Activated CD4-positive, alpha-beta T cell treated with anti-CD3 and anti-CD28 coated beads for 24 hours (primary cell): ENCODE measurements at regions not wholly inside any gene's neighbourhood (a gene's known extent, or its start where the extent isn't known, plus 50 kb on each side); places are given as distances from the start of the nearest gene placed in this dataset.

ENCODE experiments used
- DNase-seq, 2 donors: peaks; one replicate each; pipeline ENCODE4 v3.0.0-alpha.2; 2020; ENCODE audit warnings: low read depth in 2 of 2

DNA sequence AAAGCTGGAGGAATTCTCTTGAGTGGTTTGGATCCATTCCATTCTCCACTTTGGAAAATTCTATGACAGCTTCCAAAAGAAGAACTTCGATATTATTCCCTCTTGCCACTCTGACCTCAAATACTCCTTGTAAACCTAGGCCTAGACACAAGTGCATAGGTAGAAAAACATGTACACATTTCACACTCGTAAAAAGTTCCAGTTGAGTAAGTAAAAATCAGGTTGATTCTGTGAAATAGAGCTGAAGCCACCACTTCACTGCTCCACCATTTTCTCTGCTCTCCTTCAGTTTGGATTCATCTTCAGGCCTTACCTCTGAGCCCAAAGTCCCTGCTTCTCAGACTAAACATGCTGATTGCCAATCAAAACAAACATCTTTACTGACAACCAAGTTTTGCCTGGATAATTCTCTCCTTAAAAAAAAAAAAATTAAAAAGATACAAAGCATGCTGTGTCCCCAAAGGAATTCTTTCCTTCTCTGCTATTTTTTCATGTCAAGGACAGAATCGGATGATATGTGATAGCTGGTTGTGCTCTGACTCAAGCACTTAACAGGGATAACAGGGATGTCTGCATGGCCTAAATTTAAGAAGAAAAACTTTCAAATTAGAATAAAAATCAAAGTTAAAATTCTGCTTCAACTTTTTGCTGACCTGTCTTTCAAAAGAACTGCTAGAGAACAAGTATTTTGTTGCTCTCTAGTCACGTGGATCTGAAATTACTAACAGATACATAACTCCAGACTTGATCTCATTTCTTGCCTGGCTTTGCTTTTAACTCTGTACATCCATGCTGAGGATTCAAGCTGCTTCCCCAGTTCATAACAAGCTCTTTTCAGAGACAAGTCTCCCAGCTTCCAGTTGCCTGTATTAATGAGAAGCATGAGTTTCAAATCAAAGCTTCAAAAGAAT lies 420.9 kb upstream of the INTU start:
- no peak for DNase-seq

DNA sequence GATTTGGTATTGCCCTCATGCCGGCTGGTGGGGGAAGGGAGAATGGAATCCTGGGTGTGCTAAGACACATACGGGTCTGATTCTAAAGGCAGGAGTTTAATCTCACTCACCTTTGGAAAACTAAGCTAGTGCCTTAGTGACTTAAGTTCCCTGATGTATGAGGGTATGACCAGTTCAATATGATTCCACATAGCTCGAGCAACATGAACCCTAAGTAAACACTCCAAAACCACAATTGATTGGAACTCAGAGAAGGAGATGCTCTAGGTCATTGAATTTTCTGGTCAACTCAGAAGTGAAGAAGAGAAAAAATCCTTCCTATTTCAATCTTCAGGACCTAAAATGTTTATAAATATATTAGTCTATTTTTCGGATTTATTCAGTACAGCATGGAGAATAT lies 420.1 kb upstream of the INTU start:
- DNase-seq: no peak

DNA sequence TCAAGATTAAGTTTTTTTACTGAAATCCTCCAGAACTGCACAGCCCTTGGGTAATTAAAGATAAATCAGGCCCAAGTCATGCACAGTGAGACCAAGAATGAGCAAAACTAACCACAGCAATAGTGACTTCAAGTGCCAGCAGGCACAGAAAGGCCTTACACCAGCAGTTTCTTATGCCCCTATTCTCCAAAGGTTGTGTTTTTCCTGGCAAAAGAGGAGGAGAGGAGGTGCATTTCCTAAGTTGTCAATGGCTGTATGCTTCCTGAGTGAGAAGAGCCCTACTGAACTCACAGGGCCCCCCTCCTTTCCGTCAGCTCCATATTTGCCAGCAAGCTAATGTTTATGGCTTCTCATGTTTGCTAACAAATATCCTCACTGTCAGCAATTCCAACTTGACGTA lies 418.7 kb upstream of the INTU start:
- DNase-seq: no peak

DNA sequence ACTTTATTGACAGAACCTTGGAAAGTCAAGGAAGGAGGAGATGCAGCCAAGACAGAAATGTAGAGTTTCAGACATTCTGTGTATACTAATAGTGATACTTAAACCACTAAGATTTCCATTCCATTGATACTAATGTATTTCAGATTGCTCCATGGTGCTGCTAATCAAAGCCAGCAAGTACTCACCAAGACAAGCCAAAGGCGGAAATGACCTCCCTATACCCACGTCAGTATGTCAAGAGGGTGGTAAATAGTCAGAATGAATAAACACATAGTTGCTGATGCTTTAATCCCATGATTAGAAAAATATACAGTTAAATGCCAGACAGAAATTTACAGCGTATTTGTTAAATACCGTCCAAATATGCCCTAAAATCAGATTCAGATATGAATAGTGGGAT lies 417.8 kb upstream of the INTU start:
- DNase-seq: no peak

DNA sequence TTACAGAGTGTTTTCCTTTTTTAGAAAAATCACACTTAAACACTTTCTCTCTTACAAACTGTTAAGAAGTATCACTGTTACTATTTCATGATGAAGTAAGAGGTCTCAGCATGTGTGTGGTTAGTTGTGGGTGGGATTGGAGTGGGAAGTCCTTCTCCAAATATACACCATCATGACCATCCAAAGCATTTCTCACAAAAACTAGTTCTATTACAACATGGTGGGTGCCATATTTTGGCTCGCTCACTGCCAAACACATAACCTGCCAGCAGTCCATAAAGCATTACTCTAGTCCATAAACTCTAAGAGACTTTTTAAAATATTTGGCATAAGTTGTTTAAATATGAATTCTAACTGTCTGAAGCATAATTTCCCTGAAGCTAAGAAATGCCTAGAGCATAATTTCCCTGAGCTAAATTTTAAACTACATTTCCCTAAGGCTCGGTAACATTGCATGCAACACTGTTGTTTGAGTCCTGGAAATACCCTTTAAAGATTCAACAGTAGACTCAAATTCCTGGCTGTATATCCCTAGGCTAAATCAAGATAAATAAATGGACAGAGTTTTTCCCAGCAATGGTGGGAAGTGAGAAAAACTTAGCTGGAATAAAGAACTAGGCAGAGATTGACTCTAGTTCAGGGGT lies 415.0 kb upstream of the INTU start:
- no peak for DNase-seq

DNA sequence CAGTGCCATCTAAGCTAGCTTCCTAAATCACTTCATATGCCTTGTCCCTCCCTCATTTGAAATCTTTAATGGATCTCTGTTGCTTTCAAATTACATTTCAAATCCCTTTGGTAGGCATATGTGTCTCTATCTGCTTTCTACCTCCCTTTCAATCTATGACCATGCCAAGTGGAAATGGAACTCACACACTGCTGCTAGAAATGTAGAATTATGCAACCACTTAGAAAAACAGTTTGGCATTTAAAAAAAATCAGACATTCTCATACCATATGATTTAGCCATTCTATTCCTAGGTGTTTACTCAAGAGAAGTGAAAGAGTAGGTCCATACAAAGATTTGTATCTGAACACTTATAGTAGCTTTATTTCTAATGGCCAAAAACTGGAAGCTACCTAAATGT lies 413.5 kb upstream of the INTU start:
- no peak for DNase-seq

DNA sequence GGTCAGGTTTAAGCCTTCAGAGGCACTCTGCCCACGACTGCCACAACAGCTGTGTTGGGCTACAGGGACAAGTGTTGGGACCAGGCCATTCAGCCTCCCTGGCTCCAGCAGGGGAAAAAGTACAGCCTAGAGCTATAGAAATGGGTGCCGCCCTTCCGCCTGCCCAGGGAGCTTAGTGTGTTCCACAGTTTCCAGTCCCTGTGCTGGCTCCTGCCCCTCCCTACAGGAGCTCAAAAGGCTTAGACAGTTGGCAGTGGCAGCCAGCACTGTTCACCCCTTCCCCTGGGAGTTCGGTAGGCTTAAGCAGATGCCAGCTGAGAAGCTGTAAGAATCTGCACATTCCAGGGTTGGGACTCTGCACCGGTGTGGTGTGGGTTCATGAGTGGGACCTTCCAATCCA lies 408.2 kb upstream of the INTU start:
- DNase-seq: no peak

DNA sequence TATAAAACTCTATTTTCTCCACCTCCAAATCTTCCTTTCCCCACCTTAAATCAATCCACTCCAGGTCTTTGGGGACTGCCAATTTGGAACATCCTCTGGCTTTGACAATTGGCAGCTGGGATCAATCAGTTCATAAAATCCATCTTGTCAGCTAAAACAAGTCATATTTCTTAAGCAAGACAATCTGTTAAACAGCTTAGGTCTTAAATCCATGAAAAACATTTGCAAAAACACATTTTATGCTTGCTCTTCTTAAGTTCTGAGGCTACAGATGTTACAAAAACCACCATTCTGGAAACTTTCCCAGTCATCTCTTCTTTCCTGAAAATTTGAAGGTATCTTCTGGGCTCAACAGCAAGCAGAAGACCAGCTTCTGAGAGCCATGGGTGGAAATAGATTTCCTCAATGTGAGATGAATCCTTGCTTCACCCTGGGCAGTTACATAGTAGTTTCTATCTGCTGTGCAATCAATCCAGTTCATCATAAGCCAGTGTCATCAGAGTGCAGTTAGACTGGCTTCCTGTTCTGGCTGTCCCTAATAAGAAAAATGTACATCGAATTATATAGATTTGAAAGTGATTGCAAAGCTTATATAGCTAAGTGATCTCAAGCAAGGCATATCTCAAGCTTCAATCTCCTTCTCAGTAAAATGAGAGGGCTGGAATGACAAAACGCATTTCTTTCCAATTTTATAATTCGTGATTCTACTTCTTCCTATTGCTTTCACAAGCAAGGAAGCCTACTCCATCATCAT lies 402.7 kb upstream of the INTU start:
- no peak for DNase-seq

DNA sequence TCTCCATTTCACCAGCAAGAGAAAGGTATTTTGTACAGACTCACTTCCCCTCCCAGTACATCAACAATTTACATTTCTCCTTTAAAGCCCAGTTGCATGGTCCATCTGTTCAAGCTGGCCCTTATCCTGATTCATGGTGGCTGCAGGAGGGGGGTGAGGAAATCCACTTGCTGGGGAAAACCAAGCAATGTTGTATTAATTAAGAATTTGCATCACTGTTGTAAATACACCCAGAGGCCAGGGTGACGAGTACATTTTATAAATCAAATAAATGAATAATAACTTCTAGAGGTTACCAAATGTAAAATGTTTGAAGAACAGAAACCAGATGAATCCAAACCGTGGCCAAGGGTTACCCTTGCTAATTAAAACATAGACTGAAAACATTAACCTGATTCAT lies 395.9 kb upstream of the INTU start:
- no peak for DNase-seq

DNA sequence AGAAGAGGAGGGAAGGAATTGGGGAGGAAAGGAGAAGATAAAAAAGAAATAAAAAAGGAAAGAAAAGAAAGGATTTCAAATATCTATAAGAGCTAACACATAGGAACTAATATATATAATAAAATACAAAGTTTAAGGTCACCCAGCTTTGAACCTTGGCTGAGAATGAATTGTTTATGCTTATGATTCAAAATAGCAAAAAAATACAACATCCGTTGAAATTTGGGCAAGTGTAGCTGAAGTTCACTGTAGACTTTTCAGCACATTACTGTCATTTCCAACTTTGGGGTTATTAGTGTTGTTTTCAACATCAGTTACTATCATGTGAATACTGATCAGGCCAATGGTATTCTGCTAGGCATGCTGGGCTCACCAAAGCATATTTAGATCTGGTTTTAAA lies 395.2 kb upstream of the INTU start:
- DNase-seq: no peak

DNA sequence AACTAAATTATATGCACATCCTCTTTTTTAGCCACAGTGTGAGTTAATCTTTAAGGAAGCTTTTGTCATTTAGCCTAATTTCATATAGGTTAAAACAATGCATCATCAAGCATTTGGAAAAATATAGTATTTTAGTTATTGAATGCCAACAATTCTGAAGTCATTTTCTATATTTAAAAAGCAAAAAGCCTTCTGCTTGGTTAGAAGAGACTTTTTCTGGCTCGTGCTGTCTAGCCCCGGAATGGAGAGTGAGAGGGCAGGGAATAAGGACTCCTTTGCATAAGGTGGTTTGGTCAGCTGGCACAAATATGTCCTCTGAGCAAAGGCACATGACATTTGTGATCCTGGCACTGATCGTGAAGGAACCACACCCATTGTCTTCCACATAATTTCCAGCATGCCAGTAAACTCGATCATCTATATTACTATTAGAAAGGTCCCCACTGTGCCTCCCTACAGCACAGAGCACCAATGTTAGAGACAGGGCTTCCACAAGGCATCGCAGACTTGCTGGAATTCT lies 393.7 kb upstream of the INTU start:
- DNase-seq: no peak

DNA sequence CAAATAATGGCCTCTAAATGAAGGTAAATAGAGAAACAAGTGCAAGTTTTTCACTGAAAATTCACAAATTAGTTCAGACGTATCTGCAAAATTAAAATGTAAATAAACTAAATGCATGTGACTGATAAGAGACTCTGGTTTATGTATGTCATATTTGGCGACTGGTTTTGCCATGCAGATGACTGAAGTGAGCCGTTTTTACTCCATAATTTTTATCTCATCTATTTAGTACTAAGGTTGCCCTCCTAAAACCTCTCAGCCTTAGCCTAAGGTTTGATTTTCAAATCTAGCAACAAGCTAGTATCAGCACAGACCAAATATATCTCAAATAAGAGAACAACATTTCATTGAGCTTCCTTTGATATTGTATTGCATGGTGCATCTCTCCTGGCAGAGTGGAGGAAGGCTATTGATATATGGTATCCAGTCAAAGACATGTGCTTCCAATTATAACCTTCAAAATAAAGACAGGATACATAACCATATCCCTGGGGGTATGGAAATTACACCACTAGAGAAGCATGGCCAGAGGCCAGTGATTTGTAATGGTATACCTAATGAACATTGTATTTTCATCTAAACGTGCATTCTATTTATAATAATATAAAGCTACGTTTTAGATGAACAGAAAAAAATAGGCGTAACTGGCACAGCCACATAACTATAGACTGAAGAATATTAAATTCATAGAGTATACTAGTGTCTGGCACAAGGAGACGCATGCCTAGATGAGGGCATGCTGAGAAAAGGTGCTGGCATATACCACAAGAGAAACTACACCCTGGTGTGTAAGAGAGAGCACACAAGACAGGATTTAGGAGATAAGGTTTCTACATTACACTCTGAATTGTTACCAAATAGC lies 392.6 kb upstream of the INTU start:
- DNase-seq: no peak

DNA sequence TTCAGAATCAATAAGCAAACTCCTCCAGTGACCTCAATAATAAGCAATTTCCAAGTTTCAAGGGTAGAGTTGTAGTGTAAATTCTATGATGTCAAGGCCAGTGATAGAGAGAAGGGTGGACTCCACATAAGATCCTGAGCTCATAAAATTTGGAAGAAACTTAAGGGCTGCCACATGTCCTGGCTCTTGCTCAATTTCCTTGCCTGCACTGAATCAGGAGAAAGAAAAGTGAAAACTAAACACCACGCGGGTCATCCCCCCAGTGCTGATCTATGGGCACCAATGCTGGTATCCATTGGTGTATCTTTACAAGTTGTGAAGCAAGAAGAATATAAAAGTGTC lies 392.0 kb upstream of the INTU start:
- DNase-seq: no peak

DNA sequence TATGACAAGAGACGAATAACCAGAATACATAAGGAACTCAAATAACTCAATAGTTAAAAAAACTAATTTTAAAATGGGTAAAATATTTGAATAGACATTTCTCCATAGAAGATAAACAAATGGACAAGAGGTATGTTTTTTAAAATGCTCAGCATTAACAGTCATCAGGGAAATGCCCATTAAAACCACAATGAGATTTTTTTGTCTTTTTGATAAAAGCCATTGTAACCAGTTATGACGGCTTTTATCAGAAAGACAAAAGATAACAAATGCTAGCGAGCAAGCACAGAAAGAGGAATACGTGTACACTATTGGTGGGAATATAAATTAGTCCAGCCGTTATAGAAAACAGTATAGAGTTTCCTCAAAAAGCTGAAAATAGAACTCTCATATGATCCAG lies 388.2 kb upstream of the INTU start:
- no peak for DNase-seq

DNA sequence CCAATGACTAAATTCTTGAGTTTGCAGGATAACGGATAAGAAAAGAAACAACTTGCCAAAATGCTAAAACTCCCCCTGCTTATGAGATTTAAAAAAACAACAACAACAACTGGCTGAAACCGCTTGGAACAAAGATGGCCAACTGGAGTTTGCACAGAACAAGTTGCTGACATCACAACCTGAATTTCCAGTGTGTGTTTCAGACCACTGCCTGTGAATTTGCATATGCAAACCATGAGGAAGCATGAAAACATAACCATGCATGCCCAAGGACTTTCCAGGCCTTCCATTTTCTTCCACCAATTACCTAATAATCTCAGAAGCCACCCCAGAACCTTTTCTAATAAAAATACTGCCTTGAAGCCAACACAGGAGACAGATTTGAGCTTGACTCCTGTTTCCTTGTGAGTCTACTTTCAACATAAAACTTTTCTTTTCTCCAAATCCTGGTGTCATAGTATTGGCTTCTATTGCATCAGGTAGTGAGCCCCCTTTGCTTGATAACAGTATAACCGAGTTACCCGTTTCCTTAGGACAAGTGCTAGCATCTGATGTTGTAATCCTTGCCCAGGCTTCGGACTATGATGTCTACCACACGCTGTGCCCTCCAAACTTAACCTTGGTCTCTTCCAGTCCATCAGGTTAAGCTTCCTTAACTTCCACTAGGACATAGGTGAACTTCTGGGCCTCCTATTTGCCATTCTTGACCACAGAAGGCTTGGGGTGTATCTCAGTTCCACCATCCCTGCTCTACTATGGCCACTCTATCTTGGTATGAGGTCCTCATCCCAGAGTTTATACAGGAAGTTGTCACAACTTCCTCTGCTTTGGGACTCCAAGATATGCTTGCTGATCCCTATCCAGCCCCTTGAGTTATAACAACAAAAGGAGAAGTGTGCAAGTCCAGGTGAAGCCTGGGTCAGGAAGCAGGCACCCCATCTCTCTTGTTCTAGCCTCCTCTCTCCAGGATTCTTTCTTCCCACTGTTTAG lies 385.5 kb upstream of the INTU start:
- no peak for DNase-seq

DNA sequence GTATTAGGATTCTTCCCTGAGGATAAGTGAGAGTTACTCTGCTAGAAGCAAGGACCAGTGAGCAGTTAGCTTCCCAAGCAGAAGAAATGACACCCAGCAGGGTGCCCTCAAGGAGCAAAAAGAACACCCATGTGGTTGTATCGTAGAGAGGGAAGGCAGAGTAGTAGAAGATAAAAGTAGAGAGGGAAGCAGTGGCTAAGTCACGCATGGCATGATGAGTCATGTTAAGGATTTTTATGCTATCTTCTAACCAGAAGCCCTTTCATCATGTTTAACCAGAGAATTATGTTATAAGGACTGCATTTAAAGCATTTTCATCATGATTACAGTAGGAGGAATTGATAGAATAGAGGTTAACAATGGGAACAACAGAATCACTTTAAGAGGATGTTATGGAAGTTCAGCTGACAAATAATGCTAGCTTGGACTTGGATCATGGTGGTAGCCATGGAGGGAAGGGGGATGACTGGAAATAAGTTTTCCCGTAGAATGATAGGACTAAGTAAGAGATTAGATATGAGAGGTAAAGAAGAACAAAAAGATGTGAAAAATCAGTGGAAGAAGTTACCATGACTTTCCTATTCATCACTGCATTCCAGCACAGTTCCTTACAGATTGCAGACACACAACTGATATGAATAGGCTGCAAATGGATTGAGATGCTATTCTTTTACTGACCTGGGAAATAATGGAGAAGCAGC lies 383.5 kb upstream of the INTU start:
- no peak for DNase-seq

DNA sequence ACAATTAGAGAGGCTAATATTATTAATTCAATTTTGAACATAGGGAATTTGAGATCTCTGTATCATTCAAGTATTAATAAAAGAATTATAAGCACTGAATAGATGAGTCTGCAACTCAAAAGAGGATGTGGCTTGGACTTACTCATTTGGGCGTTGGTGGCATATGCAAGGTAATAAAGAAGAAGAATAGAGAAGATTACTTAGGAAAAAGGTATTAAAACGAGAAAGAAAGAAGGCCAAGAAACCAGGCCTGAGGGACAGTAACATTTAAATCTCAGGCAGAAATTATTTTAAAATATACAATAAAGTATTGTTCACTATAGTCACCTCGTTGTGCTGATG lies 383.0 kb upstream of the INTU start:
- no peak for DNase-seq

DNA sequence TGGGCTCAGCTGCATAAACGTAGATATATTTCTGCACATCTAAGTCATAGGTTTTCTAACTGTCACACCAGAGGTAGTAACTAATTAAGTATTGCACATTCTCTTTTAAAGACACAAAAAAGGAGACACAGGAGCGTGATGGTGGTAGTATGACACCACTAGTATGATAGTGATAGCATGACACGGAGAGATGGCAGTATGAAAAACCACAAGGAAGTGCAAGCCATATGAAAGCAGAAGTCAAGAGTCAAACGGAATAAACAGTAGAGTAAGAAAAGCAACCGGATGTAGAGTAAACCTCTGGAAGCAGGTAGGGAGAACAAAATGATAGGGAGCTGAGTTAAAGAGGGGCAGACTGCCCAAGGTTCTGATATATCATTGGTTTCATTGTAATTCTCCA lies 382.2 kb upstream of the INTU start:
- no peak for DNase-seq

DNA sequence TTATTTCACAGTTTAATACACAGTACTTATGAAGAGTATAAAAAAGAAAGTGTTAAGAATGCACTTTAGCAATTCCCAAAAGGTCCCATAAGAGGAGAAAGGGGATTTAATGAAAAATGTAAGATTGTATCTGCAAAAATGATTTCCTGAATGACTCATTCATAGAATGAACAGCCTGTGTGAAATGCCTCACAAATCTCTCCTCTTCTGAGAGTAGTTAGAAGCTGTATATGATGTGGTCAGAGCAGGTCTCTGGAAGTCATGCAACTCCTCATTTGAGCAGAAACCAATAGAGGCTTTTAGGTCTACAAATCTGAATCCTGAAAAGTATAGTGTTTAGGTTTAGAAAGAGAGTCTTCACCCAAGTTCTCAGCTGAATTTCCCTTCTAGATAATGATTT lies 381.3 kb upstream of the INTU start:
- DNase-seq: no peak

DNA sequence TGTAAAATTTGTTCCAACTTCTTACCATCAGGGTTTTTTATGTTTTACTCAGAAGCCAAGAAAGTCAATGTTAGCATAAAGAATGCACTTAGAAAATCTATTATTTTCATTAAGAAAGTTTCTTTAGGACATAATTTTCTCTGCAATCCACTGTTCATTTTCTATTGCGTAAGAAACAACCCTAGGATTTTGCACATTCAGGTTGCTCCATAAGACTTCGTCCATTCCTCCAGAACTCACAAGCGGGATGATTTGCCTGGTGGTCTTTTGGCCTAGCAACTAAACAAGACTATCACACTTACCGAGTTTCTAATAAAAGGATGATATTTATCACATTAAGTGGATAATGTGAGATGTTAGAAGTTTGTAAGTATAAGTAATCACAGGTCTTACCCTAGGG lies 376.3 kb upstream of the INTU start:
- no peak for DNase-seq
